Stimulated activated CD4-positive, alpha-beta T cell treated with anti-CD3 and anti-CD28 coated beads, TNF-alpha, amount 100 ng/mL, for 1 hour (primary cell): ENCODE measurements at regions not wholly inside any gene's neighbourhood (a gene's known extent, or its start where the extent isn't known, plus 50 kb on each side); places are given as distances from the start of the nearest gene placed in this dataset.

ENCODE experiments used
- DNase-seq, 3 donors: peaks; one replicate each; pipeline ENCODE4 v3.0.0-alpha.2; 2020; ENCODE audit warnings: low read depth in 3 of 3, low spot score in 1 of 3

- DNase-seq = no peak
These were observed 156.4 kb upstream of the PCDH18 start for GRCh38 chr4:137688651-137689050.

GRCh38 chr4:137685357-137685756 is 153.1 kb upstream of the PCDH18 start:
- DNase-seq = no peak

- no peak for DNase-seq
These were observed 148.8 kb upstream of the PCDH18 start for GRCh38 chr4:137681081-137681480.

GRCh38 chr4:137678796-137679195 is 146.5 kb upstream of the PCDH18 start:
- DNase-seq = no peak

- DNase-seq = no peak
These were observed 145.6 kb upstream of the PCDH18 start for GRCh38 chr4:137677863-137678262.

GRCh38 chr4:137676357-137676998 is 144.2 kb upstream of the PCDH18 start:
- no peak for DNase-seq

- no peak for DNase-seq
These were observed 141.8 kb upstream of the PCDH18 start for GRCh38 chr4:137674066-137674465.

- DNase-seq = no peak
These were observed 136.7 kb upstream of the PCDH18 start for GRCh38 chr4:137668885-137669545.

- no peak for DNase-seq
These were observed 132.1 kb upstream of the PCDH18 start for GRCh38 chr4:137664416-137664815.

GRCh38 chr4:137664046-137664387 is 131.7 kb upstream of the PCDH18 start:
- no peak for DNase-seq

- DNase-seq = no peak
These were observed 131.2 kb upstream of the PCDH18 start for GRCh38 chr4:137663251-137664045.

GRCh38 chr4:137661693-137662092 is 129.4 kb upstream of the PCDH18 start:
- no peak for DNase-seq

GRCh38 chr4:137660211-137660610 is 127.9 kb upstream of the PCDH18 start:
- DNase-seq = no peak

- DNase-seq = no peak
These were observed 127.1 kb upstream of the PCDH18 start for GRCh38 chr4:137659431-137659830.

- DNase-seq = no peak
These were observed 124.4 kb upstream of the PCDH18 start for GRCh38 chr4:137656661-137657060.

- DNase-seq = no peak
These were observed 123.0 kb upstream of the PCDH18 start for GRCh38 chr4:137655302-137655701.

- DNase-seq = no peak
These were observed 118.8 kb upstream of the PCDH18 start for GRCh38 chr4:137651128-137651527.

- no peak for DNase-seq
These were observed 117.6 kb upstream of the PCDH18 start for GRCh38 chr4:137649711-137650450.

- DNase-seq = no peak
These were observed 116.2 kb upstream of the PCDH18 start for GRCh38 chr4:137648531-137648930.

- DNase-seq = no peak
These were observed 115.1 kb upstream of the PCDH18 start for GRCh38 chr4:137647375-137647774.

GRCh38 chr4:137644201-137644600 is 111.9 kb upstream of the PCDH18 start:
- DNase-seq = no peak

- no peak for DNase-seq
These were observed 109.2 kb upstream of the PCDH18 start for GRCh38 chr4:137641544-137641943.
